ENCODE measurements at regions not wholly inside any gene's neighbourhood (a gene's known extent, or its start where the extent isn't known, plus 50 kb on each side); places are given as distances from the start of the nearest gene placed in this dataset.

DNA sequence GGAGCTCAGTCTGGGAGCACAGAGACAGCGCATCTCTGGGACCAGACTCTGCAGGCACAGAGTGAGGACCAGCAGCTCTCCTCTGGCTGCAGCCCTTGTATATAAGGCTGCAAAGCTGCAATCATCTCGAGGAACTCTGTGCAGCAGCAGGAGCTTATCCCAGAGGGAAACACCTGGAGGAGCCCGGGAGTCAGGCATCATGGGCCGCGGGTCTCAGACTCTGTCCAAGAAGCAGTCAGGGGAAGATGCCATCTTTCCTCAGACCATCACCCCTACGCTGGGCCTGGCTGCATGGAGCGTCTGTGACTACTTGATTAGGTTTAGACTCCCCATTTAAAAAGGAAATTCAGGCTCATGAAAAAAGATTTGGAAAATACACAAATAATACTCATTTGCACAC lies 122.0 kb downstream of the IRF8 start:
- Mint-ChIP-seq H3K9me3 (peaks cover 17 to 44% (median 34%) of the 10 kb centered on the region in 7 donors), H3K27ac (peak overlapping the region in 2 of 7 donors; percentile 82 to 89), H3K4me3 (no peak overlapping the region), H3K4me1 (peaks cover 18% of the 10 kb centered on the region), H3K36me3 (no peaks in the 10 kb centered on the region), H3K27me3 (ENCODE audit: low read depth in 3 of 3) (peaks cover 11 to 30% (median 15%) of the 10 kb centered on the region in 3 donors)
- TF ChIP-seq, protein P1, sequence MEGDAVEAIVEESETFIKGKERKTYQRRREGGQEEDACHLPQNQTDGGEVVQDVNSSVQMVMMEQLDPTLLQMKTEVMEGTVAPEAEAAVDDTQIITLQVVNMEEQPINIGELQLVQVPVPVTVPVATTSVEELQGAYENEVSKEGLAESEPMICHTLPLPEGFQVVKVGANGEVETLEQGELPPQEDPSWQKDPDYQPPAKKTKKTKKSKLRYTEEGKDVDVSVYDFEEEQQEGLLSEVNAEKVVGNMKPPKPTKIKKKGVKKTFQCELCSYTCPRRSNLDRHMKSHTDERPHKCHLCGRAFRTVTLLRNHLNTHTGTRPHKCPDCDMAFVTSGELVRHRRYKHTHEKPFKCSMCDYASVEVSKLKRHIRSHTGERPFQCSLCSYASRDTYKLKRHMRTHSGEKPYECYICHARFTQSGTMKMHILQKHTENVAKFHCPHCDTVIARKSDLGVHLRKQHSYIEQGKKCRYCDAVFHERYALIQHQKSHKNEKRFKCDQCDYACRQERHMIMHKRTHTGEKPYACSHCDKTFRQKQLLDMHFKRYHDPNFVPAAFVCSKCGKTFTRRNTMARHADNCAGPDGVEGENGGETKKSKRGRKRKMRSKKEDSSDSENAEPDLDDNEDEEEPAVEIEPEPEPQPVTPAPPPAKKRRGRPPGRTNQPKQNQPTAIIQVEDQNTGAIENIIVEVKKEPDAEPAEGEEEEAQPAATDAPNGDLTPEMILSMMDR (IDR thresholded peaks at IDR 0.05): no peak
- no peak overlapping the region for H3K4me3 ChIP-seq (replicated peaks in 1 of 3; ENCODE audit: low read depth in 2 of 3, low read length in 3 of 3)
- no peaks in the 10 kb centered on the region for H3K36me3 ChIP-seq (replicated peaks in 1 of 2; ENCODE audit: control insufficient read depth in 1 of 2, insufficient read depth in 2 of 2, low read length in 2 of 2)
- DNase-seq: no peak
- no peaks in the 10 kb centered on the region for H4K20me1 ChIP-seq (ENCODE audit: insufficient read depth, low read length)
- 82% methylated on average over 2 of the region's 7 CpGs for WGBS (ENCODE audit: insufficient coverage)
- H3K27ac ChIP-seq (ENCODE audit: low read depth in 1 of 2, low read length in 2 of 2): no peak overlapping the region
- no peak overlapping the region for H3K9ac ChIP-seq (ENCODE audit: insufficient read depth, low read length, poor library complexity, severe bottlenecking)
- no peaks in the 10 kb centered on the region for H3K79me2 ChIP-seq (ENCODE audit: insufficient read depth, low read length)
- H3K4me2 ChIP-seq (replicated peaks; ENCODE audit: extremely low read depth, low read length, poor library complexity, severe bottlenecking): no peak overlapping the region
- H3K9me3 ChIP-seq (replicated peaks in 1 of 2; ENCODE audit: control insufficient read depth in 1 of 2, insufficient read depth in 1 of 2, low read length in 2 of 2): peaks cover 31 to 32% of the 10 kb centered on the region in 2 donors
- intact Hi-C loops (cut with micrococcal nuclease): no loop called here
- H3K4me1 ChIP-seq (ENCODE audit: control insufficient read depth in 1 of 2, insufficient read depth in 2 of 2, low read length in 2 of 2): peaks cover 17 to 19% of the 10 kb centered on the region in 2 donors
- H3K27me3 ChIP-seq (ENCODE audit: control insufficient read depth in 2 of 2, insufficient read depth in 2 of 2, low read length in 2 of 2): no peaks in the 10 kb centered on the region
- no peak overlapping the region for H2AFZ ChIP-seq (ENCODE audit: insufficient read depth, low read depth, low read length, poor library complexity, severe bottlenecking)

DNA sequence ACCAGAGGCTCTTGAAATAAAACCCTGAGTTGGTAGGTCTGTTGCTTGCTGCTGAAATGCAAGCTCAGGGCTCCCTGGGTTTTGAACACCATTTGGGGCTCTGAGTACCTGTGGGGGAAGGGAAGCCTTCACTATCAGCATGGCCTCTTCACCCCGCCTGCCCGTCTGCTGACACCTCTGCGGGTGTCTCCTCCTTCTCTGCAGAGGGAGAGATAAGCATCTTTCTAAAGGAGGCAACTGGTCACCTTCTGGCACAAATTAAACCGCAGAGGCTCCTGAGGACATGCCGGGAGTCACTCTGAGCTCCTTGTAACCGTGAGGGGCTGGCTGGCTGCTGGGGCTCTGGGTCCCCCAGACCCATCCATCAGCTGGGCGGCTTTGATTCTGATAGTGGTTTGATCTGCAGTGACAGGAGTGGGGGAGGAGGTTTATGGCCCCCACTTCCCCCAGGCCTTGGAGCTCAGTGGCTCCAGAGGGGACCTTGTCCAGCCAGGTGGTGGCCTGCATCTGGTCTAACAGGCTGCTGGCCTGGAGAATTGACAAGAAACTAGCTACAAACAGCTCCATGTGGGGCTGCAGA lies 123.5 kb downstream of the IRF8 start:
- no peak overlapping the region for H3K9ac ChIP-seq (ENCODE audit: insufficient read depth, low read length, poor library complexity, severe bottlenecking)
- no peak overlapping the region for H3K27ac ChIP-seq (ENCODE audit: low read depth in 1 of 2, low read length in 2 of 2)
- TF ChIP-seq, protein P1 (IDR thresholded peaks at IDR 0.05): no peak
- H4K20me1 ChIP-seq (ENCODE audit: insufficient read depth, low read length): no peaks in the 10 kb centered on the region
- Mint-ChIP-seq H3K27me3 (ENCODE audit: low read depth in 3 of 3) (peaks cover 13 to 31% (median 17%) of the 10 kb centered on the region in 3 donors), H3K4me1 (peaks cover 18% of the 10 kb centered on the region), H3K9me3 (peaks cover 17 to 47% (median 34%) of the 10 kb centered on the region in 7 donors), H3K4me3 (no peak overlapping the region), H3K27ac (no peak overlapping the region), H3K36me3 (no peaks in the 10 kb centered on the region)
- intact Hi-C loops (cut with micrococcal nuclease): no loop called here
- H3K4me2 ChIP-seq (replicated peaks; ENCODE audit: extremely low read depth, low read length, poor library complexity, severe bottlenecking): no peak overlapping the region
- no peak overlapping the region for H3K4me3 ChIP-seq (replicated peaks in 1 of 3; ENCODE audit: low read depth in 2 of 3, low read length in 3 of 3)
- H3K4me1 ChIP-seq (ENCODE audit: control insufficient read depth in 1 of 2, insufficient read depth in 2 of 2, low read length in 2 of 2): peaks cover 17 to 18% of the 10 kb centered on the region in 2 donors
- DNase-seq: no peak
- H2AFZ ChIP-seq (ENCODE audit: insufficient read depth, low read depth, low read length, poor library complexity, severe bottlenecking): no peak overlapping the region
- no peaks in the 10 kb centered on the region for H3K79me2 ChIP-seq (ENCODE audit: insufficient read depth, low read length)
- 81% methylated on average over 3 of the region's 7 CpGs for WGBS (ENCODE audit: insufficient coverage)
- no peaks in the 10 kb centered on the region for H3K27me3 ChIP-seq (ENCODE audit: control insufficient read depth in 2 of 2, insufficient read depth in 2 of 2, low read length in 2 of 2)
- H3K9me3 ChIP-seq (replicated peaks in 1 of 2; ENCODE audit: control insufficient read depth in 1 of 2, insufficient read depth in 1 of 2, low read length in 2 of 2): peaks cover 31 to 32% of the 10 kb centered on the region in 2 donors
- H3K36me3 ChIP-seq (replicated peaks in 1 of 2; ENCODE audit: control insufficient read depth in 1 of 2, insufficient read depth in 2 of 2, low read length in 2 of 2): no peaks in the 10 kb centered on the region
